AG09309 (cell line): ENCODE measurements at regions not wholly inside any gene's neighbourhood (a gene's known extent, or its start where the extent isn't known, plus 50 kb on each side); places are given as distances from the start of the nearest gene placed in this dataset.

Experiments used
- DNase-seq: peaks from one replicate; pipeline ENCODE4 v3.0.0-alpha.2; 2010; ENCODE audit warnings: low read depth
- H3K4me3 ChIP-seq: 2 replicates; pipeline ENCODE4 v1.5.1; 2011; ENCODE audit warnings: mild to moderate bottlenecking, low read depth, low read length, moderate library complexity; ENCODE audit not compliant: control insufficient read depth
- TF ChIP-seq, protein P1 (sequence below): IDR thresholded peaks from 2 replicates; pipeline ENCODE4 v1.5.1; 2011; ENCODE audit warnings: mild to moderate bottlenecking, low read depth, low read length, inconsistent platforms; ENCODE audit not compliant: insufficient read depth, control insufficient read depth; ENCODE audit errors: missing control alignments

DNA sequence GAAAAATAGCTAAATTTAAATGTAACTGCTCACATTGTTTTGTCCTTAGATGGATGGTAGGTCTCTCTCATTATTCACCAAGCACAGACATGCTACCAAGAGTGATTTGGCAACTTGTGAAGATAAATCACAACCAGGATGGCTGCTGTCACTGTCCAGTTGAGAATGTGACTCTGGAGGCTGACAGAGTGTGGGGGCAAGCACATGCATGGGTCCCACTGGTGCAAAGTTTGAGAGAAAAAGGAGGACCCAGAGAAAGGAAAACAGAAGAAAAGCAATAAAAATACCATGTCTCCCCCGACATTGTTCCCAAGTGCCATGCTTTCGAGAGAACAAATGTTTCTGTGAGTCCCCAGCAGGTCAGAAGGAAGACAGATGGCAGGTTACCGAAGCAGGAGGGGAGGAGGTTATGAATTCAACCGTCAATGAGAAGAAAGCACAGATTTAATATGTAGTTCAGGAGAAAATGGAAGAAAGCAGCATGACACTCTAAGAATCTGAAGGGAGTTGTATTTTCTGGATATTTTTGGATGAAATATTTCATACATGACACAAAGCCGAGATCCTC, 73.0 kb upstream of the TSHZ2 start:
- H3K4me3 ChIP-seq, result no peak overlapping the region
- TF ChIP-seq, protein P1, sequence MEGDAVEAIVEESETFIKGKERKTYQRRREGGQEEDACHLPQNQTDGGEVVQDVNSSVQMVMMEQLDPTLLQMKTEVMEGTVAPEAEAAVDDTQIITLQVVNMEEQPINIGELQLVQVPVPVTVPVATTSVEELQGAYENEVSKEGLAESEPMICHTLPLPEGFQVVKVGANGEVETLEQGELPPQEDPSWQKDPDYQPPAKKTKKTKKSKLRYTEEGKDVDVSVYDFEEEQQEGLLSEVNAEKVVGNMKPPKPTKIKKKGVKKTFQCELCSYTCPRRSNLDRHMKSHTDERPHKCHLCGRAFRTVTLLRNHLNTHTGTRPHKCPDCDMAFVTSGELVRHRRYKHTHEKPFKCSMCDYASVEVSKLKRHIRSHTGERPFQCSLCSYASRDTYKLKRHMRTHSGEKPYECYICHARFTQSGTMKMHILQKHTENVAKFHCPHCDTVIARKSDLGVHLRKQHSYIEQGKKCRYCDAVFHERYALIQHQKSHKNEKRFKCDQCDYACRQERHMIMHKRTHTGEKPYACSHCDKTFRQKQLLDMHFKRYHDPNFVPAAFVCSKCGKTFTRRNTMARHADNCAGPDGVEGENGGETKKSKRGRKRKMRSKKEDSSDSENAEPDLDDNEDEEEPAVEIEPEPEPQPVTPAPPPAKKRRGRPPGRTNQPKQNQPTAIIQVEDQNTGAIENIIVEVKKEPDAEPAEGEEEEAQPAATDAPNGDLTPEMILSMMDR, result no peak
- DNase-seq, result no peak

DNA sequence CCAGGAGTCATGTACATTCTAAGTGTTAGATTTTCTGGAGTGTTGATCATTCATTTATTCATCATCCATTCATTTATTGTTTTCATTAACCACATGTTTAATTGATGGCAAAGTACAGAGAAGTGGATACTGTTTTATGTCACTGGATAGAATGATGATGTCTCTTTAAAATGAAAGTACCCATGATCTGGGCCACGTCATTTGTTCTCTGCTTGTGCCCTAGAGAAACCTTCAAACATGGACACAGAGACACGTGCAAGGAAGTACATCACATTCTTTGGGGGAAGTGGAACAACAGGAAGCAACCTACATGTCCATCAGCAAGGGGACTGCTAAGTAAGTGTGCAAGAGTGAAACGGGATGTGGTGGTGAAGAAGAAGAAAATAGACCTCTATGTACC, 75.8 kb upstream of the TSHZ2 start:
- TF ChIP-seq, protein P1, result no peak
- DNase-seq, result no peak

DNA sequence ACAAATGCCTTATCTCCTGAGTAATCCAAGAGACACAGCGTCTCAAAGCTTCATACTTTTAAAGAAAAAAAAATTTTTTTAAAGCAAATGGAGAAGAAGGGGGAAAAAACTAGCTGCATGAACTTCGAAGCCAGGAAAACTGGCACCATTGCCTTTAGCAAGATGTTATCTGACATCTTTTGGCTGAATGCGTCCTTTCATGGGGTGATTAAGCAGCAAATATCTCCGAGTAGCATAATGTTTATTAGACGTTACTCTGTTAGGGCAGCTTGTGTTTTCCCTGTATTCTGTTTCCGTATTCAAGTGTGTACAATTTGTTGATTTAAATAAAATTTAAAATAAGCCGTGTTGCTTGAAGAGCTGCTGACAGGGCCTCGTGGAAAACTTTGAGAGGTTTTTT, 76.5 kb upstream of the TSHZ2 start:
- no peak for DNase-seq
- TF ChIP-seq, protein P1, result no peak
- H3K4me3 ChIP-seq, result no peak overlapping the region

More for the DNA sequence above, 75.8 kb upstream of the TSHZ2 start:
- no peak overlapping the region for H3K4me3 ChIP-seq

DNA sequence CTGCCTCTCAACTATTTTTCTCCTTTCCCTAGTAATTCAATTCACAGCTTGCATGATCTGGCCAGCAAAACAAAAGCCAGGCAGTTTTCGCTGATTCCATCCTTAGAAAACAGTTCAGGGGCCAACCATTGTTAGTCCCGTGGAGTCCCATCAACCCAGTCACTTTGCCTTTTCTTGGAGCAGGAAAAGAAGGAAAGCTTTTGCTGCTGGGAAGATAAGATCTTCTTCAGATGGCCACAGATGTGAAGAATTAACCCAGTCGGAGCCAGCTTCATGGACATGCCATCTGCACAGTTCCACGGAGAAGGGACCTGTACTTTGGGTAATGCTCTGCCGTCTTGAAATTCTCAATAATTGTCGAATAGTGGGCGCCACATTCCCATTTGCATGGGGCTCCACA, 76.9 kb upstream of the TSHZ2 start:
- no peak overlapping the region for H3K4me3 ChIP-seq
- TF ChIP-seq, protein P1, result no peak
- no peak for DNase-seq

DNA sequence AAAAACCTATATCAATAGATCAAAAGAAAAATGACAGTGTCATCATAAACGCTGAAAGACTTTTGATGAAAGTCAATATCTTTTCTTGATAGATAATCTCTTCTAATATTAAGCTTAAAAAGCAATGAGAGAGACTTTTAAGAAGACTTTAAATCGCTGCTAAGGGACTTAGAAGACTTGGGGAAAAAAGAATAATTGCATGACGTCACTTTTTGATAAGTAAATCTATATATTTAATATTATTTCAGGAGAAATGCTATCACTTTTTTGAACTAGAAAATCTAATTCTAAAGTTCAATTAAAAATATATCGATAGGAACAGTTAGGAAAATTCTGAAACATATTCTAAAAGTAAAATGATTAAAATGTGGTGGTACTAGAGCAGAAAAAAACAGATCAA, 78.7 kb upstream of the TSHZ2 start:
- TF ChIP-seq, protein P1, result no peak
- H3K4me3 ChIP-seq, result no peak overlapping the region
- DNase-seq, result no peak

DNA sequence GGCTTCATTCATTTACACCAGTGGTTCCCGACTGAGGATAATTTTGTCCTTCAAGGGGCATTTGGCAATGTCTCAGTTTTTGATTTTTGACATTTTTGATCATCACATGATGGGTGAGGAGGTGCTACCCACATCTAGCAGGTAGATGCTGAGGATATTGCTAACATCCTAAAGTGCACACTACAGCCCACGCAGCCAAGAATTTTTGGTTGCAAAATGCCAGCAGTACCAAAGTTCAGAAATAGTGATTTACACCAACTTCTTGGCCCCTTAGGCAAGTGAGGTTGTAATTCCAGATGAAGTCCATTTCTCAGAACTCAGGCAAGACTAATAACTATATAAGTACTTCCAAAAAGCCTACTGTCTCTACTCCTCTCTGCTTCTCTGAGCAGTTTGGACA, 80.1 kb upstream of the TSHZ2 start:
- no peak for DNase-seq
- no peak overlapping the region for H3K4me3 ChIP-seq
- TF ChIP-seq, protein P1, result no peak

DNA sequence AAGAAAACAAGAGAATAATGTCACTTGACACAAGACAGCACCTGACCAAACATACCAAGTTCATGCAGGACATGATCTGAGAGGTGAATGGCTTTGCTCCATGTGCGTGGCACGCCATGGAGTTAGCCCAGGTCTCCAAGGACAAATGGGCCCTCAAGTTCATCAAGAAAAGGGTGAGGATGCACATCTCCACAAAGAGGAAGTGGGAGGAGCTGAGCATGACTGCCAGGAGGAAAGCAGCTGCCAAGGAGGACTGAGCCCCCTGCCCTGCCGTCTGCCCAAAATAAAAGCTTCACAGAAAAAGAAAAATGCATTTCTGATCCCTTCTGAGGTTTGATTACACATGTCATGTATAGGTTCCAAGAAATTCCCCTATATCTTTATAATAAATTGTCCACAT, 82.0 kb upstream of the TSHZ2 start:
- H3K4me3 ChIP-seq, result no peak overlapping the region
- DNase-seq, result no peak
- TF ChIP-seq, protein P1, result no peak
